GM23338 (cell line): ENCODE measurements at regions not wholly inside any gene's neighbourhood (a gene's known extent, or its start where the extent isn't known, plus 50 kb on each side); places are given as distances from the start of the nearest gene placed in this dataset.

Source experiments
- ATAC-seq: fragments of 200-7000 bp; cut with Tn5 transposase; 3 replicates; pipeline ENCODE4 v1.9.1; 2020
- DNase-seq: peaks from one replicate; pipeline ENCODE4 v3.0.0-alpha.2; 2015; ENCODE audit warnings: low spot score
- H2AFZ ChIP-seq: fragments of 200-600 bp; sonication (generic); 2 replicates; pipeline ENCODE4 v1.8.0; 2016; ENCODE audit warnings: antibody characterized with exemption, mild to moderate bottlenecking, moderate library complexity
- H3F3A ChIP-seq: fragments of 200-600 bp; sonication (generic); replicated peaks from 2 replicates; pipeline ENCODE4 v1.8.0; 2017; ENCODE audit warnings: antibody characterized with exemption, mixed run types, low read depth
- H3K27ac ChIP-seq: fragments of 200-600 bp; sonication (generic); 2 replicates; pipeline ENCODE4 v1.6.1; 2016; ENCODE audit warnings: low read depth
- H3K27me3 ChIP-seq: fragments of 200-600 bp; sonication (generic); 2 replicates; pipeline ENCODE4 v1.8.0; 2016; ENCODE audit warnings: mild to moderate bottlenecking, mixed run types, moderate library complexity; ENCODE audit not compliant: insufficient read depth
- H3K36me3 ChIP-seq: fragments of 200-600 bp; sonication (generic); 2 replicates; pipeline ENCODE4 v1.8.0; 2016; ENCODE audit warnings: mild to moderate bottlenecking; ENCODE audit not compliant: insufficient read depth
- H3K4me1 ChIP-seq: fragments of 200-600 bp; sonication (generic); 2 replicates; pipeline ENCODE4 v1.8.0; 2016; ENCODE audit warnings: mild to moderate bottlenecking, moderate library complexity; ENCODE audit not compliant: insufficient read depth
- H3K4me2 ChIP-seq: fragments of 200-600 bp; sonication (generic); 2 replicates; pipeline ENCODE4 v1.7.1; 2017; ENCODE audit warnings: mixed run types
- H3K4me3 ChIP-seq: fragments of 200-600 bp; sonication (generic); 2 replicates; pipeline ENCODE4 v1.6.1; 2016; ENCODE audit warnings: mixed run types
- H3K79me2 ChIP-seq: fragments of 200-600 bp; sonication (generic); replicated peaks from 2 replicates; pipeline ENCODE4 v1.8.0; 2017; ENCODE audit warnings: mild to moderate bottlenecking; ENCODE audit not compliant: insufficient read depth
- H3K9me2 ChIP-seq: fragments of 200-600 bp; sonication (generic); 2 replicates; pipeline ENCODE4 v1.8.0; 2017; ENCODE audit not compliant: insufficient read depth
- H4K20me1 ChIP-seq: fragments of 200-600 bp; sonication (generic); replicated peaks from 2 replicates; pipeline ENCODE4 v1.8.0; 2017; ENCODE audit warnings: mild to moderate bottlenecking; ENCODE audit not compliant: insufficient read depth
- H3K27ac Mint-ChIP-seq: 2 replicates; pipeline ENCODE4 v1.8.0; 2020; ENCODE audit warnings: inconsistent platforms, mild to moderate bottlenecking, moderate library complexity, mixed read lengths
- H3K27me3 Mint-ChIP-seq: 3 replicates; pipeline ENCODE4 v1.8.0; 2022; ENCODE audit warnings: low read depth, mild to moderate bottlenecking, moderate library complexity, mixed read lengths, inconsistent platforms; ENCODE audit not compliant: insufficient read depth, poor library complexity
- H3K36me3 Mint-ChIP-seq: 3 replicates; pipeline ENCODE4 v1.8.0; 2021; ENCODE audit warnings: low read depth, mild to moderate bottlenecking, inconsistent platforms, moderate library complexity, mixed read lengths
- H3K4me1 Mint-ChIP-seq: 3 replicates; pipeline ENCODE4 v1.8.0; 2020; ENCODE audit warnings: mild to moderate bottlenecking, inconsistent platforms, mixed read lengths
- H3K4me3 Mint-ChIP-seq: 3 replicates; pipeline ENCODE4 v1.8.0; 2021; ENCODE audit warnings: moderate library complexity, mild to moderate bottlenecking, inconsistent platforms, mixed read lengths
- H3K9me3 Mint-ChIP-seq: 3 replicates; pipeline ENCODE4 v1.8.0; 2020; ENCODE audit warnings: moderate library complexity, mild to moderate bottlenecking, inconsistent platforms, mixed read lengths
- CREB1 ChIP-seq: fragments of 250-450 bp; sonication (Bioruptor Pico); IDR thresholded peaks from 2 replicates; pipeline ENCODE4 v1.5.0; 2020; ENCODE audit warnings: low read depth, mild to moderate bottlenecking, moderate library complexity
- CTCF ChIP-seq, 2 experiments: fragments of 200-600 bp in 1 of 2; sonication (generic) in 1 of 2; conservative IDR thresholded peaks; 2 replicates each; pipeline versions ENCODE4 v1.5.1 to v1.6.1; 2016 to 2017; ENCODE audit warnings: antibody characterized with exemption in 2 of 2, low read depth in 2 of 2, mild to moderate bottlenecking in 2 of 2, moderate library complexity in 1 of 2
- EZH2 ChIP-seq: fragments of 200-600 bp; sonication (generic); IDR thresholded peaks from one replicate; pipeline ENCODE4 v1.8.0; 2017; ENCODE audit warnings: antibody characterized with exemption, mild to moderate bottlenecking, low read depth; ENCODE audit not compliant: unreplicated experiment
- EZH2phosphoT487 ChIP-seq: fragments of 200-600 bp; sonication (generic); IDR thresholded peaks from one replicate; pipeline ENCODE4 v1.8.1; 2018; ENCODE audit warnings: antibody characterized with exemption; ENCODE audit not compliant: unreplicated experiment
- POLR2AphosphoS5 ChIP-seq: IDR thresholded peaks from 2 replicates; pipeline ENCODE4 v1.6.1; 2016; ENCODE audit warnings: antibody characterized with exemption, low read depth
- REST ChIP-seq: IDR thresholded peaks from one replicate; pipeline ENCODE4 v1.6.1; 2018; ENCODE audit warnings: antibody characterized with exemption; ENCODE audit not compliant: unreplicated experiment
- ZNF331 ChIP-seq: fragments of 250-450 bp; sonication (Bioruptor Pico); IDR thresholded peaks from 2 replicates; pipeline ENCODE4 v1.5.0; 2020; ENCODE audit warnings: low read depth, mild to moderate bottlenecking, moderate library complexity
- TF ChIP-seq, protein P1 (sequence below): IDR thresholded peaks from 2 replicates; pipeline ENCODE4 v1.6.1; 2016; ENCODE audit warnings: antibody characterized with exemption

GRCh38 chr1:59014827-59015226 is 231.0 kb upstream of the JUN start:
- H3K4me1 Mint-ChIP-seq = peaks cover 45% of the 10 kb centered on the region
- DNase-seq = no peak

More at GRCh38 chr1:59014827-59015226, 231.0 kb upstream of the JUN start:
- Mint-ChIP-seq H3K36me3 (peaks cover 3% of the 10 kb centered on the region; the same call in 1 of the 3 replicates), H3K9me3 (peaks cover 10% of the 10 kb centered on the region; the same call in 2 of the 3 replicates), H3K27me3 (peaks cover 6% of the 10 kb centered on the region), H3K27ac (no peak overlapping the region; the same call in 1 of the 2 replicates), H3K4me3 (no peak overlapping the region)
- Histone ChIP-seq H3K4me1 (peaks cover 26% of the 10 kb centered on the region), H3K36me3 (no peaks in the 10 kb centered on the region), H3K4me2 (no peak overlapping the region), H3K79me2 (no peaks in the 10 kb centered on the region), H3K4me3 (no peak overlapping the region), H3K9me2 (no peaks in the 10 kb centered on the region; the same call in 1 of the 2 replicates), H3F3A (no peaks in the 10 kb centered on the region), H2AFZ (0 out of 2 replicates have a peak overlapping the region, but pooled peaks have one; percentile 35), H3K27me3 (no peaks in the 10 kb centered on the region), H3K27ac (no peak overlapping the region), H4K20me1 (no peaks in the 10 kb centered on the region)
- TF ChIP-seq CTCF (conservative IDR thresholded peaks at IDR 0.05; ENCODE audit: low read depth in 2 of 2) (no peak), CREB1 (no peak), EZH2phosphoT487 (no peak), ZNF331 (CRISPR knock-in tag) (no peak), EZH2 (no peak), REST (no peak), POLR2AphosphoS5 (no peak)
- TF ChIP-seq, protein P1, sequence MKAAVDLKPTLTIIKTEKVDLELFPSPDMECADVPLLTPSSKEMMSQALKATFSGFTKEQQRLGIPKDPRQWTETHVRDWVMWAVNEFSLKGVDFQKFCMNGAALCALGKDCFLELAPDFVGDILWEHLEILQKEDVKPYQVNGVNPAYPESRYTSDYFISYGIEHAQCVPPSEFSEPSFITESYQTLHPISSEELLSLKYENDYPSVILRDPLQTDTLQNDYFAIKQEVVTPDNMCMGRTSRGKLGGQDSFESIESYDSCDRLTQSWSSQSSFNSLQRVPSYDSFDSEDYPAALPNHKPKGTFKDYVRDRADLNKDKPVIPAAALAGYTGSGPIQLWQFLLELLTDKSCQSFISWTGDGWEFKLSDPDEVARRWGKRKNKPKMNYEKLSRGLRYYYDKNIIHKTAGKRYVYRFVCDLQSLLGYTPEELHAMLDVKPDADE = no peak
- ATAC-seq = no peak
